OCI-LY1 (cell line): ENCODE measurements at regions not wholly inside any gene's neighbourhood (a gene's known extent, or its start where the extent isn't known, plus 50 kb on each side); places are given as distances from the start of the nearest gene placed in this dataset.

Experiments used
- H2AFZ ChIP-seq: fragments of 200-600 bp; sonication (generic), shearing (Covaris generic); 2 replicates; pipeline ENCODE4 v1.6.0; 2014; ENCODE audit warnings: antibody characterized with exemption, mild to moderate bottlenecking, low read length
- H3F3A ChIP-seq: fragments of 200-600 bp; sonication (generic), shearing (Covaris generic); 2 replicates; pipeline ENCODE4 v1.6.0; 2014; ENCODE audit warnings: mild to moderate bottlenecking, antibody characterized with exemption, low read length, moderate library complexity; ENCODE audit not compliant: insufficient read depth
- H3K27ac ChIP-seq: fragments of 200-600 bp; sonication (generic); 2 replicates; pipeline ENCODE4 v1.5.1; 2014; ENCODE audit warnings: low read length, mixed run types, mild to moderate bottlenecking, low read depth; ENCODE audit not compliant: poor library complexity, severe bottlenecking
- H3K27me3 ChIP-seq: fragments of 200-600 bp; sonication (generic); 2 replicates; pipeline ENCODE4 v1.6.0; 2014; ENCODE audit warnings: antibody characterized with exemption, mild to moderate bottlenecking, low read length, moderate library complexity; ENCODE audit not compliant: insufficient read depth
- H3K36me3 ChIP-seq: fragments of 200-600 bp; sonication (generic); 2 replicates; pipeline ENCODE4 v1.6.1; 2014; ENCODE audit warnings: mild to moderate bottlenecking, antibody characterized with exemption, low read length, moderate library complexity, mixed read lengths; ENCODE audit not compliant: insufficient read depth
- H3K4me1 ChIP-seq: fragments of 200-600 bp; sonication (generic); 2 replicates; pipeline ENCODE4 v1.5.1; 2014; ENCODE audit warnings: mild to moderate bottlenecking, low read length, moderate library complexity; ENCODE audit not compliant: insufficient read depth, severe bottlenecking
- H3K4me2 ChIP-seq: fragments of 200-600 bp; sonication (generic), shearing (Covaris generic); 2 replicates; pipeline ENCODE4 v1.6.1; 2014; ENCODE audit warnings: low read length
- H3K4me3 ChIP-seq: fragments of 200-600 bp; sonication (generic); 2 replicates; pipeline ENCODE4 v1.5.1; 2014; ENCODE audit warnings: low read length, low read depth, mild to moderate bottlenecking, mixed read lengths; ENCODE audit not compliant: poor library complexity, severe bottlenecking
- H3K79me2 ChIP-seq: fragments of 200-600 bp; shearing (Covaris generic); 2 replicates; pipeline ENCODE4 v1.6.1; 2016; ENCODE audit warnings: mixed run types, low read length, mixed read lengths; ENCODE audit not compliant: insufficient read depth
- H3K9ac ChIP-seq: fragments of 200-600 bp; sonication (generic), shearing (Covaris generic); 2 replicates; pipeline ENCODE4 v1.6.1; 2014; ENCODE audit warnings: mild to moderate bottlenecking, low read length, mixed read lengths
- H3K9me2 ChIP-seq: fragments of 200-600 bp; sonication (generic), shearing (Covaris generic); 2 replicates; pipeline ENCODE4 v1.6.1; 2014; ENCODE audit warnings: low read depth, mild to moderate bottlenecking, low read length, mixed read lengths
- H3K9me3 ChIP-seq: fragments of 200-600 bp; shearing (Covaris generic); 2 replicates; pipeline ENCODE4 v1.6.1; 2014; ENCODE audit warnings: low read length, mixed read lengths
- H4K20me1 ChIP-seq: fragments of 200-600 bp; sonication (generic), shearing (Covaris generic); 2 replicates; pipeline ENCODE4 v1.6.0; 2016; ENCODE audit warnings: mild to moderate bottlenecking, low read length; ENCODE audit not compliant: insufficient read depth
- CTCF ChIP-seq: fragments of 200-600 bp; sonication (generic), shearing (Covaris generic); IDR thresholded peaks from 2 replicates; pipeline ENCODE4 v1.5.1; 2017; ENCODE audit warnings: mild to moderate bottlenecking, antibody characterized with exemption, low read length, moderate library complexity, mixed read lengths
- EZH2 ChIP-seq: fragments of 200-600 bp; sonication (generic), shearing (Covaris generic); IDR thresholded peaks from 2 replicates; pipeline ENCODE4 v1.8.0; 2017; ENCODE audit warnings: borderline replicate concordance, mixed run types, mild to moderate bottlenecking, antibody characterized with exemption, low read length, moderate library complexity, mixed read lengths

- H4K20me1 ChIP-seq = no peaks in the 10 kb centered on the region
- no peak overlapping the region for H3K27ac ChIP-seq
- no peaks in the 10 kb centered on the region for H3F3A ChIP-seq
- no peaks in the 10 kb centered on the region for H3K4me1 ChIP-seq
- H3K4me2 ChIP-seq = no peak overlapping the region
- no peaks in the 10 kb centered on the region for H3K36me3 ChIP-seq
- no peaks in the 10 kb centered on the region for H3K9me2 ChIP-seq
- no peak overlapping the region for H3K4me3 ChIP-seq
- H2AFZ ChIP-seq = no peak overlapping the region
- H3K79me2 ChIP-seq = no peaks in the 10 kb centered on the region
- TF ChIP-seq EZH2 = no peak
- TF ChIP-seq CTCF = no peak
- no peaks in the 10 kb centered on the region for H3K9me3 ChIP-seq
- H3K9ac ChIP-seq = no peak overlapping the region
- no peaks in the 10 kb centered on the region for H3K27me3 ChIP-seq
These were observed 615.6 kb downstream of the TBC1D22A start for GRCh38 chr22:47377926-47378560.

- Histone ChIP-seq H3K27ac (no peak overlapping the region), H3K9ac (no peak overlapping the region), H3K4me3 (no peak overlapping the region), H3K27me3 (no peaks in the 10 kb centered on the region), H3F3A (no peaks in the 10 kb centered on the region), H4K20me1 (no peaks in the 10 kb centered on the region), H3K4me1 (no peaks in the 10 kb centered on the region), H3K4me2 (no peak overlapping the region), H3K9me3 (no peaks in the 10 kb centered on the region), H3K9me2 (no peaks in the 10 kb centered on the region), H3K79me2 (no peaks in the 10 kb centered on the region), H2AFZ (no peak overlapping the region), H3K36me3 (no peaks in the 10 kb centered on the region)
- TF ChIP-seq CTCF (no peak), EZH2 (no peak)
These were observed 614.6 kb downstream of the TBC1D22A start for GRCh38 chr22:47376901-47377505.

- no peaks in the 10 kb centered on the region for H3K36me3 ChIP-seq
- no peaks in the 10 kb centered on the region for H3K9me3 ChIP-seq
- TF ChIP-seq EZH2 (no peak), CTCF (no peak)
- H3K79me2 ChIP-seq = no peaks in the 10 kb centered on the region
- no peak overlapping the region for H3K4me2 ChIP-seq
- no peaks in the 10 kb centered on the region for H3K4me1 ChIP-seq
- H3K27ac ChIP-seq = no peak overlapping the region
- no peak overlapping the region for H3K9ac ChIP-seq
- H3F3A ChIP-seq = no peaks in the 10 kb centered on the region
- no peaks in the 10 kb centered on the region for H3K27me3 ChIP-seq
- H3K4me3 ChIP-seq = no peak overlapping the region
- H4K20me1 ChIP-seq = no peaks in the 10 kb centered on the region
- H3K9me2 ChIP-seq = no peaks in the 10 kb centered on the region
- no peak overlapping the region for H2AFZ ChIP-seq
These were observed 613.9 kb downstream of the TBC1D22A start for GRCh38 chr22:47376322-47376700.
